Kasumi-1 (cell line): ENCODE measurements at regions not wholly inside any gene's neighbourhood (a gene's known extent, or its start where the extent isn't known, plus 50 kb on each side); places are given as distances from the start of the nearest gene placed in this dataset.
"Not testable (repeated sequence)": the region's sequence is repeated elsewhere in the genome, so short reads cannot be mapped to it uniquely, and the experiment has no call there.

Experiments used
- DNase-seq, 2 experiments: peaks; one replicate each; lab custom pipeline; 2025; lab: John Stamatoyannopoulos, UW

DNA sequence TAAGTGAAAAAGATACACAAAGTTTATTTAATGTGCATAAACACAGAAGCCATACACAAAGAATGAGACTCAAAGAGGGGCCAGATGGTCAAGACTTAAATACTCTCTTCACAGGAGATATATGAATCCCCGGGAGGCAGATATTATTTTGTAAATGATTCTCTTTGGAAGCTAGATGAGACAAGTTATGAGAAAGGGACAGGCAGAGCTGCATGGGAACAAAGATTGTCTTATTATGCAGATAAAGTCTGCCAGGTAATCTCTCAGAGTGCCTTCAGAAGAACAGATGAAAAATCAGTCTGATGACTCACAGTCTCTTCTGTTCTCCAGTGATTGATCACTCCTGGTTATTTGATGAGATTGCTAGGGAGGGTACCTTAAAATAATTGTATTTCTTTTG is 89.0 kb downstream of the NAF1 start:
- no peak for DNase-seq

DNA sequence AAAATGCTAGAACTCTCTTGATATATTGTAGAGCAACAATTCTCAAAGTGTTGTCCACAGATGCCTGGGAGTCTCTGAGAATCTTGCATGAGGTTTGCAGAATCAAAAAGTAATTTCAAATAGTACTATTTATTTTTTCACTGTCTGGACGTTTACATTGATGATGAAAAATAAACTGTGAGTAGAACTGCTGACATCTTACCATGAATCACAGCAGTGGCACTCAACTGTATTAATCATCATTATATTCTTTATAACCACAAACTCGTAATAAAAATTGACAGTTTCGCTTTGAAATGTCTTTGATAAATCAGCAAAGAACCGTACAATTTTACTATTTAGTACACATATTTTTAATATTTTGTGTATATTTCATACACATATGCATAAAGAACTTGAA is 94.5 kb downstream of the NAF1 start:
- no peak for DNase-seq

DNA sequence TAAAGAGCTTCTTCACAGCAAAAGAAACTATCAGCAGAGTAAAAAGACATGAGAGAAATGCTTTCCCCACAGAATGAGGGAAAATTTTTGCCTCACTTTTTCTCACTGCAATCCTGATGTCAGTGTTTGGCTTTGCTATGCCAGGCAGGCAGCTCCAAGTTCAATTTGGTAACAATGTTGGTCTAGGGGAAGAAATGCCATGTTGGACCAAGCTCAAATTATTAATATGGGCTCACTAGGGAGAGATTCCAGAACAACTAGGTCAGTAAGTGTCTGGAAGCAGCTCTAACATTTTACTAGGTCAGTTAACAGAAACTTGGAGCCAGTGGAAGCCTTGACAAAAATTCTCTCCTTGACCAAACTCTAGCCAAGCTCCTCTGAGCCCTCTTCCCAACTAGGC is 95.4 kb downstream of the NAF1 start:
- DNase-seq, result no peak

DNA sequence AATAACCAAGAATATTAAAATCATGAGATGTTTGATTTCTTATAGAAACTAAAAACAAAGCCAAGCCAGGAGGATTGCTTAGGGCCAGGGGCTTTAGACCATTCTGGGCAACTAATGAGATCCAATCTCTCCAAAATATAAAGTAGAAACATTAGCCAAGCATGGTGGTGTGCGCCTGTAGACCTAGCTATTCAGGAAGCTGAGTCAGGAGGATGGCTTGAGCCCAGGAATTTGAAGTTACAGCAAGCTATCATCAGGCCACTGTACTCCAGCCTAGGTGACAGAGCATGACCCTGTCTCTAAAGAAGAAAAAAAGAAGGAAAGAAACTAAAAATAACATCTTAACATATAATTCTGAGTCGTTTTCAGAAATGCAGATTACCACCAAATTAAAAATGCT is 96.7 kb downstream of the NAF1 start:
- DNase-seq, result no peak

DNA sequence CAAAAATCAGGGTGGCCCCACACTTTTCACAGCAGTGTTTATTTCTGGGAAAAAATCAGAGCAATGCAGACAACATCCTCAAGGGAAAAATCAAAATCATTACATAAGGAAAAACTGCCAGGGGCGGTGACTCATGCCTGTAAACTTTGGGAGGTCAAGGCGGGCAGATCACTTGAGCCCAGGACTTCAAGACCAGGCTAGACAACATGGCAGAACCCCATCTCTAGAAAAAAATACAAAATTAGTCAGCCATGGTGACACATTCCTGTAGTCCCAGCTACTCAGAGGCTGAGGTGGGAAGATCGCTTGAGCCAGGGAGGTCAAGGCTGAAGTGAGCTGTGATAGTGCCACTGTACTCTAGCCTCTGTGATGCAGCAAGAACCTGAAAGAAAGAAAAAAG is 102.8 kb downstream of the NAF1 start:
- no peak for DNase-seq

DNA sequence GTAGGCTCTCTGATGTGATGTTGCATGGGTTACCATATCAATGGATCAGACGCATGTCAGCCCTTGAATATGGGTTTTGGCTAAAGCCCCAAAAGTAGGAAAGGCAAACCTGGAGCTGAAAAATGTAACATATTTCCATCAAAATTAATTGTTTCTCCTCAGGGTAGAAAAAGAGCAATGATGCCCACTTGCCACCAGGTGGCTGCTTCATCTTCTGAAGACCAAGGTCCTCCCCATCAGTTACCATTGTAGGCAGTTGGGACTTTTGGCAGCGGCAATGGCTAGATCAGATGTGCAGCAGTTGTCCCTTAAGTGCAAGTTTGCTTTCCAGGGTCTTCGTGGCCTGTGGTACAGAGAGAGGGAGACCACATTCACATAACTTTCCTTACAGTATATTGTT is 118.2 kb downstream of the NAF1 start:
- peak; percentile 29 to 55 for DNase-seq

DNA sequence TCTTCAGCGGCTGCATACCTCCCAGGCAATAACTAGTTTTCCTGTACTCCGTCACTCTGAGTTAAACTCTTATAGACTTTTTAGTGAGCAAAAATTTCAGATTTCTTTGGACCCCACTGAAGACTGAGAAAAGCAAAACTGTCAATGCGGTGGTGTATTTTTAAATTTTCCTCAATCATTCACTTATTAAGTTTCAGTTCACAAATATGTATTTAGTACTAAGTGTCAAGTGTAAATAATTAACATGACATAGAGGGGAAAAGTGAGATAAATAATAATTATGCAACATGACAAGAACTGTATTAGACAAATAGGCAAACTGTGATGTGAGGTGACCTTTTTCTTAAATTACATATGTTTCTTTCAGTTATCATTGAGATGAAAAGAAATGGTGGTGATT is 124.4 kb downstream of the NAF1 start:
- no peak for DNase-seq

DNA sequence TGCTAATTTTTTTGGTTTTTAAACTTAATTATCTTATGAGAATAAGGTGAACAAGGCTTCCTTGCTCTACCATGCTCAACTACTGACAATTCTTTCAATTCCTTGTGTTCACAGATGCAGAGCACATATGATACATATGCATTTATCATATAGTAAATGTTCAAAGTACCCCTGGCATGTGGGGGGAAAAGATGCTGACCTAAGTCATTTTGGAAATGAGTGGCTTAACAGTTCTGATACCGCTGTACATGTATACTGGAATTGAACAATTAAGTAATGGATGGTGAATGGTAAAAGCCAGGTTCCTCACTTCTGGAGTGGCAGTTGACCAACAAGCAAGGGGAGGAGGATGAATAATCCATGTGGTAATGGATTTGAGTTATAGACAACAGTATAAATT is 149.6 kb downstream of the NAF1 start:
- DNase-seq, result no peak

DNA sequence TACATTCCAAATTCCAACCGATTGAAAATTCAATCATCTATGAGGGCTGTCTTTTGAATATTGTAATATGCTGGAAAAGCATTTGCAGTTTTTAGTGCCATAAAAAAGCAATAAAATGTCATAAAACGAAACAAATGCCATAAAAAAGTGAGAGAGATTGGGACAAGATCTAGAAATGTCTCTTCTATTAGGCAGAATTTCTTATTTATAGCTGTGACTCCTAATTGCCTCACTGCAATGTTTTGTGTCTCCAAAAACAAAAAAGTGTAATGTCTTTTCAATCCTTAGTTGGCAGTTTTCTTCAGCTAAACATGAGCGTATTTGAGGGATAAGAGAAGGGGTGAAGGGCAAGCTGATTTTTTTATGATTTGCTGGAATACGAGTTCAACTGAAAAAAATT is 153.9 kb downstream of the NAF1 start:
- DNase-seq, result no peak

DNA sequence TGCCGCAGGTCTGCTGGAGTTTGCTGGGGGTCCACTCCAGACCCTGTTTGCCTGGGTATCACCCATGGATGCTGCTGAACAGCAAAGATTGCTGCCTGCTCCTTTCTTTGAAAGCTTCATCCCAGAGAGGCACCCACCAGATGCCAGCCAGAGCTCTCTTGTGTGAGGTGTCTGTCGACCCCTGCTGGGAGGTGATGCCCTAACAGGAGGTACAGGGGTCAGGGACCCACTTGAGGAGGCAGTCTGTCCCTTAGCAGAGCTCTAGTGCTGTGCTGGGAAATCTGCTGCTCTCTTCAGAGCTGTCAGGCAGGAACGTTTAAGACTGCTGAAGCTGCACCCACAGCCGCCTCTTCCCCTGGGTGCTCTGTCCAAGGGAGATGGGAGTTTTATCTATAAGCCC is 162.7 kb downstream of the NAF1 start:
- no peak for DNase-seq

DNA sequence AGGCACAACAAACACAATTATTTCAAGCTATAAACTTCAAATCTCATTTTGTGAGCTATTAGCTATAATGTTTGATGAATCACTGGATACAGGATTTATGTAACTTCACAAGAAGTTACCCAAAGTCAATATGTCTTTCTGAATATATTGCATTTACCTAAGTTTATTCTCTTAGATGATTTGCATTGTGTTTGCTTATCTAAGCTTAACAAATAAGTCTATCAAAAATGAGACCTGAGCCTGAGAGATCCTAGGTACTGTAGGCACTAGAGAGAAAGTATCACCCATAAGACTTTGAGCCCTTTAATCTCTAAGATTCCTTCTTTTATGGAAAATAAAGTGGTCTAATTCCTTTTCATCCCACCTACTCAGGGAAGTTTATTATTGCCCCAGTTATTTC is 178.2 kb downstream of the NAF1 start:
- DNase-seq, result no peak

DNA sequence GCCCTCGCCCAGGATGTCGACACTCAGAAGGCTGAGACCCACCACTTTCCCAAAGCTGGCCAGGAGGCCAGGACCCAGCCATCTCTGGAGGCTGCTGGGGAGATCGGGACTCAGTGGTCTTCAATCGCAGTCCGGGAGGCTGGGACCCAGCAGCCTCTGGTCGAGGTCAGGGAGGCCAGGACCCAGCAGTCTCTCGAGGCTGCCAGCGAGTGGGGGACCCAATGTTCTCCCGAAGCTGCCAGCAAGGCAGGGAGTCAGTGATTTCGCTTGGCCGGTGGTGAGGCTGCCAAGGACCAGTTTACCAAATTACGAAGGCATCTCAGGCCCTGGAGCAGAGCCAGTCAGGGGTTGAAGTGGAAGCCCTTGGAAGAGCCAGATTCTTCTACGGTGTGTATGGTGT is 181.6 kb downstream of the NAF1 start:
- DNase-seq, result no peak

DNA sequence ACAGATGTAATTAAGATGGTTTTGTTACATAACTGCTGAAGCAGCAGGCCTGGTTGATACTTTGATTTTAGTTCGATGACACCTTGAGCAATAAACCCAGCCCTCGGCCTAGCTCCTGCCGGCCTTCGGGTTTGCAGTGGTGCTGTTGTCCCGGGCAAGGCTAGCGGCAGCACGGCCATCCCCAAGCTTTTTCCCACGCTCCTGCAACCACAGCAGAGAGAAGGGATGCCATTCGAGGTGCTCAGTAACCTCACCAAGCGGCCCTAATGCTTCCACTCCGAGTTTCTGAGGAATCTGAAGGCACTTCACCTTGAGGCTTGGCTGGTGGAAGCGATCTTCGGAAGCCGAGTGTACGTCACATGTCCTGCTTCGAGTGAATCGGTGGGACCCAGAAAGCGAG is 182.1 kb downstream of the NAF1 start:
- no peak for DNase-seq

DNA sequence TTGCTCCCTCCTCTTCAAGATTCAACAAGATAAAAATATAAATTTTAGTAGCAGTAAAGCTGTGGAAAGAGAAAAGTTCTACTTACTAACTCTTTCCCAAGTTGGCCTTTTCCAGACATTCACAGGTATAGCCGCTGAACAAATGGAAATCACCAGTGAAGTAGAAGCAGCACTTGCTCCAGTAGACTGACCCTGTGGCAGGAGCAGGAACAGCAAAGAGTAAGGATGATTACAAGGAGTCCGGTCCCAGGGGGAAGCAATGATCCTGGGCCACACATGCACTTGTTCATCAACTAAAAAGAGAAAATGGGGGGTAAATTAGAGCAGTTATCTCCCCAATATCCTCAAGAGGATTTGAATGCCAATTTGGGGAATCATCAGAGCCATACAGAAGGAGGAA is 184.9 kb downstream of the NAF1 start:
- DNase-seq, result no peak

DNA sequence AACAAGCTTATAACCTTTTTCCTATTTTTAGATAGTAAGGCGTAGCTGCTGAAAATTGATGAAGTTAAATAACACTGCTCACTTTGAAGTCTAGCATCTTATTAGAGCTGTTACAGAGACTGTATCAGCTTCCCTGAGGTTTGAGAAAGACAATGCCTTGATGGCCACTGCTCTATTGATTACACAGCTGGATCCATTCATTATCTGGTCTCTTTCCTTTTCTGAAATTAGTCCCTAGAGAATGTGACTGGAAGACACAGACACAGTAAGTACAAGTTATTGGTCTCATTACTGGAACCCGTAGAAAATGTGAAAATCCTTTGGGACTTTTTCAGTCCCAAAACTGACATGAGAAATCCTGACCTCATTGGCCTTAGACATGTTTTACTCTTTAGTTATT is 188.3 kb downstream of the NAF1 start:
- no peak for DNase-seq

DNA sequence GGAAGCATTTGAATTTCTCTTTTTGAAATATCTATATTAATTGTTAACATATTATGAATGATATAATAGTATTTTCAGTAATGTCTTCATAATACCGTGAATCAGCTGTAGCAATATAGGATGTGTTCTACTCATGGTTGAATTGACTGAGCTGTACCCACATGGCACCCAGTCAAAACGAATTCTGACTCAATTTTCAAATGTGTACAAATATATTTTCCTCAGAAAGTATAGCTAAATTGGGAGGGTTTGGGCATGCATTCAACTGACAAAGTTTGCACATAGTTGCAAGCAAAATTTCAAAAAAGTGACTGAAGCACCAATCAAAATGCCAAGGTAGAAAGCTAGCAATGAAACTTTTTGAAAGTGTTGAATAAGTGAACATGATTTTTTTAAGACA is 188.9 kb downstream of the NAF1 start:
- DNase-seq, result no peak

DNA sequence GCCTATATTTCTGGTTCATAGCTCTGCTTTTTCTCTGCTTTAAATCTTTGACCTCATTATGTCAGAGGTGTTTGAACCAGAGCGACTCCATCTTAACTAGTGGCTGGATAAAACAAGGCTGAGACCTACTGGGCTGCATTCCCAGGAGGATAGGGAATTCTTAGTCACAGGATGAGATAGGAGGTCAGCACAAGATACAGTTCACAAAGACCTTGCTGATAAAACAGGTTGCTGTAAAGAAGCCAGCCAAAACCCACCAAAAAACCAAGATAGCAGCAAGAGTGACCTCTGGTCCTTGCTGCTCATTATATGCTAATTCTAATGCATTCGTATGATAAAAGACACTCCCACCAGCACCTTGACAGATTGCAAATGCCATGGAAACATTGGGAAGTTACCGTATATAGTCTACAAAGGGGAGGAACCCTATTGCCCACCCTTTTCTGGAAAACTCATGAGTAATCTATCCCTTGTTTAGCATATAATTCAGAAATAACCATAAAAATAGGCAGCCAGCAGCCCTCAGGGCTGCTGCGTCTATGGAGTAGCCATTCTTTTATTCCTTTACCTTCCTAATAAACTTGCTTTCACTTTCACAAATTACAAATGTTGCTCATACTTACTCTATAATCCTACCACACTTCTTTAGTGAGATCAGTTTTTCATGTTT is 193.9 kb downstream of the NAF1 start:
- no peak for DNase-seq

DNA sequence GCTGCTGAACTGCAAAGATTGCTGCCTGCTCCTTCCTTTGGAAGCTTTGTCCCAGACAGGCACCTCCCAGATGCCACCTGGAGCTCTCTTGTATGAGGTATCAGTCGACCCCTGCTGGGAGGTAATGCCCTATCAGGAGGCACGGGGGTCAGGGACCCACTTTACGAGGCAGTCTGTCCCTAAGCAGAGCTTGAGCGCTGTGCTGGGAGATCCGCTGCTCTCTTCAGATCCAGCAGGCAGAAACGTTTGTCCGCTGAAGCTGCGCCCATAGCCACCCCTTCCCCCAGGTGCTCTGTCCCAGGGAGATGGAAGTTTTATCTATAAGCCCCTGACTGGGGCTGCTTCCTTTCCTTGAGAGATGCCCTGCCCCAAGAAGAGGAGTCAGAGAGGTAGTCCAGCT is 197.5 kb downstream of the NAF1 start:
- no peak for DNase-seq

DNA sequence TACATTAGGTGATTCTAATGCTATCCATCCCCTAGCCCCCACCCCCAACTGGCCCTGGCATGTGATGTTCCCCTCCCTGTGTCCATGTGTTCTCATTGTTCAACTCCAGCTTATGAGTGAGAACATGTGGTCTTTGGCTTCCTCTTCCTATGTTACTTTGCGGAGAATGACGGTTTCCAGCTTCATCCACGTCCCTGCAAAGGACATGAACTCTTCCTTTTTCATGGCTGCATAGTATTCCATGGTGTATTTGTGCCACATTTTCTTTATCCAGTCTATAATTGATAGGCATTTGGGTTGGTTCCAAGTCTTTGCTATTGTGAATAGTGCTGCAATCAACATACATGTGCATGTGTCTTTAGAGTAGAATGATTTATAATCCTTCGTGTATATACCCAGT is 200.7 kb downstream of the NAF1 start:
- DNase-seq, result not testable (repeated sequence)

DNA sequence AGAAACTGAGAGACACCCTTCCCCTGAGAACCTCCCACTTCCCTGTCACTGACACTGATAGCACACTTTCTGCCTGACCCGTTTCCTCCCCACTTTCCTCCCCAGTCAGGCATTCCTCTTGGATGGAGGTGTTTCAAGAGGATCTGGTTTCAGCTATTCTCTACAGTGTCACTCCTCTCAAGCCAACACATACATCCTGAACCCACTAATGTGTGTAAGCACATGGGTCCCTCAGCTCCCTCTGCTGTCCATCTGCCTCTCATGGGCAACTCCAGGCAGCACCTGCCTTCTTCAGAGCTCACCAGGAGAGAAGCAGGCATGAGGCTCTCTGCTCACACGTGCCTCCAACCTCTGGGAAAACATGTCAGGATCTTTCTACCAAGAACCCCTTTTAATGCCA is 207.6 kb downstream of the NAF1 start:
- DNase-seq, result no peak

DNA sequence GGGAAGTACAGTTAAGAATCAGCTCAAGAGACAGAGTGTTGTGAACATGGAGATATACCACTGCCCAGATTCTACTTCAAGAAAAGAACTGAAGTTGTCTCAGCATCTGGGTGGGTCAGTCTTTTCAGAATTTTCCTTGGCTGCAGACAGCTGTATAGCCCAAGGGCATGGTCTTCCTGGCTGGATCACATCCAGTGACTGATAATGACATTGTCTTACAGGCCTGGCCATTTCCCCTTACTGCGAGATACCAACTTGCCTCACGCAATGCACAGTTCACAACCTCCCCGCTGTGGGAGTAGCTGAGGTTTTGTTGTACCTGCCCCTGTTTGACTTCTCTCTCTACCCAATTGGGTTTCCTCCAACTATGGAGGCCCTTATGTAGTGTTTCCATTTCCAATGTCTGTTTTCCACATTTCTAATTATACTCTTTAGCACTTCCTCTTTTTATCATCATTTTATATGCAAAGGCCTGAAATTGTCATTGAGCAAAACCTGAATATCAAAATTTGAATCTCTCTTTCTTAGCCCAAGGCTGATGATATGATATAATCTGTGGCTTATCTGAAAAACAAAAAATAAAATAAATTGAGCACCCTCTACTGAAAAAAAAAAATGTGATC is 209.1 kb downstream of the NAF1 start:
- peak; percentile 16 to 55 for DNase-seq

DNA sequence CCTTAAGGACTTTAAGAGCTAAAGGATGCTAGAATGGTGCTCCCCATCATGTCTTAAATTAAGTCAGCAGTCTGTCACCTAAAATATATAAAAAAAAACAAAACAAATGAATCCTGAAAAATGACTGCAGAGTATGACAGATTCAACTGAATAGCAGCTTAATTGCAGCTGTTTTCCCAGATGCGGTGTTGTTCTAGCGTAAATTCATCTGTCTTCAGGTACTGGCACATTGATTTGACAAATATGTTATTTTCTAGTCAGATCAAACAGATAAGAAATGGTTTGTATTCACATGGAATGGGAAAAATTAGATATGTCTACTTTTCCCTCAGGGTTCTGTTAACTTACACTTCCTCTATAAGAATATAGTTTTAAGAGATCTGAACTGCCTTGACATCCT is 211.7 kb downstream of the NAF1 start:
- no peak for DNase-seq

DNA sequence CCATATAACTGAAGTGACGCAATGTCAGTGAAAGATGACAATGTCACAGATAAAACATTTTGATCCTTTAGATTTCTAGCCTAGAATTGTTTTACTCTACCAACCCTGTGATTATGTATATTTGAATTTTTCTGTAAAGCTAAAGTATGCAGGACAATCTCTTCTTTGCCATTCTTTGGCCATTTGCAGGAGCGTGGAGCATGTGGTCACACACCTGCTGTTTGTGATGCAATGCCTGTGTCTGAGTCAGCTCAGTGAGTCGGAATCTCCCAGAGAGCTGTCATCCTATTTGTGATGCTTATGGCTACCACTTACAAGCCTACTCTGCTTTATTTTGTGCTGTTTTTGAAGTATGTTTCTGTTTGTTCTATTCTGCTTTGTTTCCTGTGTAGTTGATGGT is 214.5 kb downstream of the NAF1 start:
- DNase-seq, result no peak

DNA sequence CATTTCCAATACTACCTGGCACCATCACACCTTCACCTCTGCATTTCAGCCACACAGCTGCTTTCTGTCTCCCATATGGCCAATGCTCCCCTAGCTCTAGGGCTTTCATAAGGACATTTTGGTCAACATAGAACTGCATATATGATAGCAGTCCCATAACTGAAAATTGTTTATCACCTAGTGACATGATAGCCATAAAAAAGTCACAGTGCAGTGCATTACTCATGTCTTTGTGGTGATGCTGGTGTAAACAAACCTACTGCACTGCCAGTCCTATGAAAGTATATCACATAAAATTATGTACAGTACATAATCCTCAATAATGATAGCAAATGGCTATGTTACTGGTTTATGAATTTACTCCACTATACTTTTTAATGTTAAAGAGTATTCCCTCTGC is 221.0 kb downstream of the NAF1 start:
- DNase-seq, result no peak
